CD14-positive monocyte (primary cell): ENCODE measurements at regions not wholly inside any gene's neighbourhood (a gene's known extent, or its start where the extent isn't known, plus 50 kb on each side); places are given as distances from the start of the nearest gene placed in this dataset.

Experiments used
- DNase-seq, 3 donors: peaks; one replicate each; pipeline ENCODE4 v3.0.0-alpha.2; 2011 to 2022
- H2AFZ ChIP-seq: 2 replicates; pipeline ENCODE4 v1.6.0; 2012; ENCODE audit warnings: mild to moderate bottlenecking, low read depth, low read length, inconsistent platforms; ENCODE audit not compliant: insufficient read depth, poor library complexity, severe bottlenecking
- H3K27ac ChIP-seq, 2 donors: 1 replicate in 1 of 2; 2 replicates in 1 of 2; pipeline ENCODE4 v1.5.1; 2012 to 2013; ENCODE audit warnings: low read length in 2 of 2, control low read depth in 1 of 2, inconsistent platforms in 1 of 2, low read depth in 1 of 2, mild to moderate bottlenecking in 1 of 2
- H3K27me3 ChIP-seq, 2 donors: one replicate each; pipeline versions ENCODE4 v1.6.0 to v1.6.1; 2011 to 2013; ENCODE audit warnings: low read length in 2 of 2; ENCODE audit not compliant: control insufficient read depth in 2 of 2, insufficient read depth in 2 of 2
- H3K36me3 ChIP-seq, 2 donors: replicated peaks in 1 of 2; 1 replicate in 1 of 2; 2 replicates in 1 of 2; pipeline versions ENCODE4 v1.5.1 to v1.6.1; 2012 to 2013; ENCODE audit warnings: low read length in 2 of 2, control low read depth in 1 of 2, inconsistent platforms in 1 of 2, mild to moderate bottlenecking in 1 of 2; ENCODE audit not compliant: insufficient read depth in 2 of 2, control insufficient read depth in 1 of 2
- H3K4me1 ChIP-seq, 2 donors: 1 replicate in 1 of 2; 2 replicates in 1 of 2; pipeline versions ENCODE4 v1.5.1 to v1.6.1; 2012 to 2013; ENCODE audit warnings: low read length in 2 of 2, control low read depth in 1 of 2, inconsistent platforms in 1 of 2, mild to moderate bottlenecking in 1 of 2, moderate library complexity in 1 of 2; ENCODE audit not compliant: insufficient read depth in 2 of 2, control insufficient read depth in 1 of 2
- H3K4me2 ChIP-seq: replicated peaks from 2 replicates; pipeline ENCODE3; 2012; ENCODE audit warnings: low read length, moderate library complexity, mild to moderate bottlenecking; ENCODE audit not compliant: poor library complexity, severe bottlenecking; ENCODE audit errors: extremely low read depth
- H3K4me3 ChIP-seq, 3 experiments: fragments of 200-600 bp in 1 of 3; sonication (generic) in 1 of 3; replicated peaks in 1 of 3; 1 replicate in 2 of 3; 2 replicates in 1 of 3; pipeline ENCODE4 v1.5.1; 2011 to 2013; ENCODE audit warnings: low read length in 3 of 3, mild to moderate bottlenecking in 3 of 3, control low read depth in 2 of 3, low read depth in 2 of 3, inconsistent platforms in 1 of 3, moderate library complexity in 1 of 3
- H3K79me2 ChIP-seq: 2 replicates; pipeline ENCODE4 v1.6.0; 2012; ENCODE audit warnings: mild to moderate bottlenecking, control low read depth, inconsistent platforms, low read length, moderate library complexity; ENCODE audit not compliant: insufficient read depth
- H3K9ac ChIP-seq: 2 replicates; pipeline ENCODE4 v1.6.0; 2017; ENCODE audit warnings: low read length, mild to moderate bottlenecking; ENCODE audit not compliant: insufficient read depth, poor library complexity, severe bottlenecking
- H3K9me3 ChIP-seq, 2 donors: replicated peaks in 1 of 2; 1 replicate in 1 of 2; 2 replicates in 1 of 2; pipeline versions ENCODE4 v1.5.1 to v1.6.1; 2012 to 2013; ENCODE audit warnings: low read length in 2 of 2, control low read depth in 1 of 2; ENCODE audit not compliant: control insufficient read depth in 1 of 2, insufficient read depth in 1 of 2
- H4K20me1 ChIP-seq: 2 replicates; pipeline ENCODE4 v1.6.0; 2012; ENCODE audit warnings: mild to moderate bottlenecking, low read length, control low read depth, moderate library complexity; ENCODE audit not compliant: insufficient read depth
- H3K27ac Mint-ChIP-seq, 7 donors: one replicate each; pipeline ENCODE4 v1.8.0; 2020; ENCODE audit warnings: mild to moderate bottlenecking in 7 of 7, mixed read lengths in 7 of 7, moderate library complexity in 6 of 7, inconsistent platforms in 2 of 7
- H3K27me3 Mint-ChIP-seq, 3 donors: one replicate each; pipeline ENCODE4 v1.8.0; 2021 to 2022; ENCODE audit warnings: low read depth in 3 of 3, mild to moderate bottlenecking in 3 of 3, mixed read lengths in 3 of 3, moderate library complexity in 3 of 3, inconsistent platforms in 1 of 3
- H3K36me3 Mint-ChIP-seq, 2 donors: one replicate each; pipeline ENCODE4 v1.8.0; 2020; ENCODE audit warnings: mixed read lengths in 2 of 2, inconsistent platforms in 1 of 2, mild to moderate bottlenecking in 1 of 2
- H3K4me1 Mint-ChIP-seq: one replicate; pipeline ENCODE4 v1.8.0; 2020; ENCODE audit warnings: mild to moderate bottlenecking, mixed read lengths
- H3K4me3 Mint-ChIP-seq, 2 donors: one replicate each; pipeline ENCODE4 v1.8.0; 2020; ENCODE audit warnings: mild to moderate bottlenecking in 2 of 2, mixed read lengths in 2 of 2, moderate library complexity in 1 of 2
- H3K9me3 Mint-ChIP-seq, 7 donors: one replicate each; pipeline ENCODE4 v1.8.0; 2020 to 2022; ENCODE audit warnings: mixed read lengths in 7 of 7, mild to moderate bottlenecking in 6 of 7, moderate library complexity in 6 of 7, inconsistent platforms in 2 of 7
- CTCF ChIP-seq: fragments of 200-600 bp; IDR thresholded peaks from one replicate; pipeline ENCODE4 v1.8.0; 2022; ENCODE audit warnings: antibody characterized with exemption, mild to moderate bottlenecking
- WGBS: methylation state at CpG from one replicate; pipeline ENCODE4 v1.1.5; 2013; ENCODE audit warnings: missing lambda C conversion rate; ENCODE audit not compliant: insufficient coverage; 5-methylcytosine and 5-hydroxymethylcytosine counted together
- intact Hi-C, 2 donors: fragments of 100-400 bp; cut with micrococcal nuclease; formaldehyde crosslinking; loops; one replicate each; pipeline versions ENCODE4 v1.15.0 to v1.15.1; 2023

- WGBS: 65% methylated on average over 4 of the region's 5 CpGs
- Histone ChIP-seq H3K4me3 (no peak overlapping the region), H3K27ac (no peak overlapping the region), H3K4me2 (no peak overlapping the region), H3K79me2 (no peaks in the 10 kb centered on the region), H3K9ac (no peak overlapping the region), H2AFZ (no peak overlapping the region), H3K4me1 (no peaks in the 10 kb centered on the region), H3K36me3 (no peaks in the 10 kb centered on the region), H4K20me1 (no peaks in the 10 kb centered on the region), H3K27me3 (no peaks in the 10 kb centered on the region), H3K9me3 (no peaks in the 10 kb centered on the region)
- intact Hi-C loops: no loop called here
- H3K36me3 Mint-ChIP-seq: no peaks in the 10 kb centered on the region
- H3K27me3 Mint-ChIP-seq: peaks cover 0 to 2% (median 0%) of the 10 kb centered on the region in 3 donors
- H3K4me1 Mint-ChIP-seq: no peaks in the 10 kb centered on the region
- no peak overlapping the region for H3K4me3 Mint-ChIP-seq
- H3K9me3 Mint-ChIP-seq: no peaks in the 10 kb centered on the region
- TF ChIP-seq CTCF: no peak
- DNase-seq: no peak
- no peak overlapping the region for H3K27ac Mint-ChIP-seq
Measured at GRCh38 chr6:98641949-98642719, 192.2 kb upstream of the POU3F2 start.

DNA sequence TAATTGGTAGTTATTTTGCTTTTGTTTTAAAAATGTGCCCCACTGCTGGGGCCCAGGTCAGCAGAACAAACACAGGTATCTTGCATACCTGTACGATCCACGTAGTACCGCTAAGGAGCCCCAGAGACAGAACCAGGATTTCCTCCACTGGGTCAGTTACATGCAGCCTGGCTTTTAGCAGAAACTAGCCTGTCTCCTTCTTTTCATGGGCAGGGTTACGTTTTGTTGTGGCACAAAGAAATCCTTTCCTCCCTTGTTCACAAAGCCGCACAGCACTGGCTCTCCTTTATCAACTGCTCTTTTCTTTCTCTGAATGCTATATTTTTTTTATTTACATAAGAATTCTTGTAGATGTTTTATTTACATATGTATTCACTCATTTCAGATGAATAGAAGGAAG lies 190.3 kb upstream of the POU3F2 start:
- DNase-seq: no peak
- Histone ChIP-seq H4K20me1 (no peaks in the 10 kb centered on the region), H3K4me3 (no peak overlapping the region), H3K4me1 (no peaks in the 10 kb centered on the region), H3K27me3 (no peaks in the 10 kb centered on the region), H3K4me2 (no peak overlapping the region), H3K9me3 (no peaks in the 10 kb centered on the region), H3K36me3 (no peaks in the 10 kb centered on the region), H3K79me2 (no peaks in the 10 kb centered on the region), H3K9ac (no peak overlapping the region), H2AFZ (no peak overlapping the region), H3K27ac (no peak overlapping the region)
- no peak overlapping the region for H3K27ac Mint-ChIP-seq
- H3K4me1 Mint-ChIP-seq: no peaks in the 10 kb centered on the region
- no peaks in the 10 kb centered on the region for H3K36me3 Mint-ChIP-seq
- TF ChIP-seq CTCF: no peak
- H3K27me3 Mint-ChIP-seq: peaks cover 0 to 2% (median 0%) of the 10 kb centered on the region in 3 donors
- WGBS: 78% methylated on average over 4 of the region's 5 CpGs
- intact Hi-C loops: no loop called here
- no peaks in the 10 kb centered on the region for H3K9me3 Mint-ChIP-seq
- no peak overlapping the region for H3K4me3 Mint-ChIP-seq
